ENCODE measurements at regions not wholly inside any gene's neighbourhood (a gene's known extent, or its start where the extent isn't known, plus 50 kb on each side); places are given as distances from the start of the nearest gene placed in this dataset.

GRCh38 chr18:67310826-67311225 lies 205.7 kb downstream of the DSEL start:
- Mint-ChIP-seq H3K9me3 (no peaks in the 10 kb centered on the region), H3K27me3 (peaks cover 1% of the 10 kb centered on the region), H3K36me3 (no peaks in the 10 kb centered on the region), H3K4me3 (no peak overlapping the region), H3K27ac (no peak overlapping the region), H3K4me1 (ENCODE audit: unreplicated experiment) (no peaks in the 10 kb centered on the region)
- TF ChIP-seq, protein P1, sequence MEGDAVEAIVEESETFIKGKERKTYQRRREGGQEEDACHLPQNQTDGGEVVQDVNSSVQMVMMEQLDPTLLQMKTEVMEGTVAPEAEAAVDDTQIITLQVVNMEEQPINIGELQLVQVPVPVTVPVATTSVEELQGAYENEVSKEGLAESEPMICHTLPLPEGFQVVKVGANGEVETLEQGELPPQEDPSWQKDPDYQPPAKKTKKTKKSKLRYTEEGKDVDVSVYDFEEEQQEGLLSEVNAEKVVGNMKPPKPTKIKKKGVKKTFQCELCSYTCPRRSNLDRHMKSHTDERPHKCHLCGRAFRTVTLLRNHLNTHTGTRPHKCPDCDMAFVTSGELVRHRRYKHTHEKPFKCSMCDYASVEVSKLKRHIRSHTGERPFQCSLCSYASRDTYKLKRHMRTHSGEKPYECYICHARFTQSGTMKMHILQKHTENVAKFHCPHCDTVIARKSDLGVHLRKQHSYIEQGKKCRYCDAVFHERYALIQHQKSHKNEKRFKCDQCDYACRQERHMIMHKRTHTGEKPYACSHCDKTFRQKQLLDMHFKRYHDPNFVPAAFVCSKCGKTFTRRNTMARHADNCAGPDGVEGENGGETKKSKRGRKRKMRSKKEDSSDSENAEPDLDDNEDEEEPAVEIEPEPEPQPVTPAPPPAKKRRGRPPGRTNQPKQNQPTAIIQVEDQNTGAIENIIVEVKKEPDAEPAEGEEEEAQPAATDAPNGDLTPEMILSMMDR (conservative IDR thresholded peaks at IDR 0.05) = no peak
- no peak for DNase-seq (ENCODE audit: extremely low spot score, unreplicated experiment)

GRCh38 chr18:67308819-67309218 lies 207.7 kb downstream of the DSEL start:
- no peaks in the 10 kb centered on the region for H3K27me3 Mint-ChIP-seq
- TF ChIP-seq, protein P1 (conservative IDR thresholded peaks at IDR 0.05) = no peak
- H3K4me3 Mint-ChIP-seq = no peak overlapping the region
- H3K9me3 Mint-ChIP-seq = no peaks in the 10 kb centered on the region
- H3K36me3 Mint-ChIP-seq = no peaks in the 10 kb centered on the region
- no peak overlapping the region for H3K27ac Mint-ChIP-seq
- H3K4me1 Mint-ChIP-seq (ENCODE audit: unreplicated experiment) = no peaks in the 10 kb centered on the region
- DNase-seq (ENCODE audit: extremely low spot score, unreplicated experiment) = no peak

DNA sequence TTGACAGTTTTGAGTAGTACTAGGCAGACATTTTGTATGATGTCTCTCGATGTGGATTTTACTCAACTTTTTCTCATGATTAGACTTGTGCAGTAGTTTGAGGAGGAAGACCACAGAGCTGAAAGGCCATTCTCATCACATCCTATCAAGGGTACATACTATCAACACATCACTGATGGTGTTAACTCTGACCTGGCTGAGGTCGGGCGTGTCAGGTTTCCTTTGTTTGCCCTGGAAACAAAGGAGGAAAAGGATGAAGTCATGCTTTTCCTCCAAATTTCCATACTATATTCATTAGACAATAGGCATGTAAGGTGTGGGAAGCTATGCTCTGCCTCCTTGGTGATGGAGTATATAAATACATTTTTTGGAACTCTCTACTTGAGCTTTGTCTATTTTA lies 211.1 kb downstream of the DSEL start:
- no peak for DNase-seq (ENCODE audit: extremely low spot score, unreplicated experiment)
- TF ChIP-seq, protein P1 (conservative IDR thresholded peaks at IDR 0.05) = no peak
- Mint-ChIP-seq H3K27ac (no peak overlapping the region), H3K27me3 (no peaks in the 10 kb centered on the region), H3K4me1 (ENCODE audit: unreplicated experiment) (no peaks in the 10 kb centered on the region), H3K36me3 (no peaks in the 10 kb centered on the region), H3K4me3 (no peak overlapping the region), H3K9me3 (no peaks in the 10 kb centered on the region)

DNA sequence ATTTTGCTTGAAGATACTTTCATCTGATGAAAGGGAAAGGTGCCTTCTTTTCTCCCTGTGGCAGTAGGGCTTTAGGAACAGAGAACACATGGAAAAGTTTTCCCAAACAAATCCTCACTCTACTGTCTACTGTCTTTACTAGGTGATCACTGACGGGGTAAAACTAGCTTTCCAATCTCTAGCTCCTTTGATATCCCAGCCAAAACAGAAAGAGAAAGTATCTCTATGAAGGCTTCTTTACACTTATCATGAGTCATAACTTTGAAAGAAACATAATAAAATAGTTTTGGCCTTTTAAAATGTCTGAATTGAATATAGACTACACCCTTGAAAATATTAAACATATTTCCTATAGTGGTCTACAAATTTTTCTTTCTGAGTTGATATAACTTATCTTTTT lies 214.5 kb downstream of the DSEL start:
- TF ChIP-seq, protein P1 (conservative IDR thresholded peaks at IDR 0.05) = no peak
- Mint-ChIP-seq H3K9me3 (peaks cover 2% of the 10 kb centered on the region), H3K27ac (no peak overlapping the region), H3K36me3 (no peaks in the 10 kb centered on the region), H3K4me3 (no peak overlapping the region), H3K4me1 (ENCODE audit: unreplicated experiment) (no peaks in the 10 kb centered on the region), H3K27me3 (no peaks in the 10 kb centered on the region)
- DNase-seq (ENCODE audit: extremely low spot score, unreplicated experiment) = no peak

GRCh38 chr18:67301592-67301991 lies 214.9 kb downstream of the DSEL start:
- no peaks in the 10 kb centered on the region for H3K36me3 Mint-ChIP-seq

More at GRCh38 chr18:67301592-67301991, 214.9 kb downstream of the DSEL start:
- no peaks in the 10 kb centered on the region for H3K4me1 Mint-ChIP-seq (ENCODE audit: unreplicated experiment)
- no peak overlapping the region for H3K4me3 Mint-ChIP-seq
- TF ChIP-seq, protein P1 (conservative IDR thresholded peaks at IDR 0.05) = no peak
- H3K27ac Mint-ChIP-seq = no peak overlapping the region
- H3K27me3 Mint-ChIP-seq = no peaks in the 10 kb centered on the region
- no peak for DNase-seq (ENCODE audit: extremely low spot score, unreplicated experiment)
- H3K9me3 Mint-ChIP-seq = peaks cover 4% of the 10 kb centered on the region
